ENCODE measurements at regions not wholly inside any gene's neighbourhood (a gene's known extent, or its start where the extent isn't known, plus 50 kb on each side); places are given as distances from the start of the nearest gene placed in this dataset.
A peak's percentile ranks its signal among the peaks of the same experiment; 100 is the strongest.
"Not testable (repeated sequence)": the region's sequence is repeated elsewhere in the genome, so short reads cannot be mapped to it uniquely, and the experiment has no call there.

DNA sequence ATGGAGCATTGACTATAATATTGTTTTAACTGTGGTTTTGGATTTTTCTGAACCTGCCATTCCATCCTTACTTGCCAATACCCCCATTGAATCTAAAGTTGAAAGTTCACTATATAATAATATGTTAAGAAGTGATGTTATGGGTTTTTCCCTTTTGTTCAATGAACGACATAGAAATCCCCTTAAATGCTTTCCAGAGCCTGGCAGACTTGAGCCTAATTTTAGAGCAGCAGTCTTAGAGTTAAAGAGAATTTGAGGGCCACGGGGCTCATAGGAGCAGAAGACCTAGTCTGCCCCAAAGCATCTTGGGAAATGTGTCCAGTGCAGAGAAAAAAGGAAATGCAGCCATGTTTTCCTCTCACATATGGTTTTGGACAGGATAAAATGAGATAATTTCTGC, 146.1 kb upstream of the SLC44A1 start:
- no peak for DNase-seq

DNA sequence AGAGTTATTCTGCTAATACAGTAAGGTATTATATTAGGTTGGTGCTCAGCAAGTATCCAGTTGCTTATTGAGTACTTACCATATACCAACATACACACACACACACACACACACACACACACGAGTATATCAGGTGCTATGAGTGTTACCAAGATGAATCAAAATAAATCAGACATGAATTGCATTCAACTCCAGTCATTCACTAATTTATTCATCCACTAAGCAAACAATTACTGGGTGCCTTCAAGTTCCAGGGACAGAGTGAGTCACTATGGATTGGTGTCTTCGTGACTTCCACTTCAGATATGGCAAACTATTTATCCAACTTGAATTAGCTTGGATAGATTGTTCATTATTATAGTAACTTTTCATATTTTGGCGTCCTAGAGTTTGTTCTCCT, 140.7 kb upstream of the SLC44A1 start:
- DNase-seq, result no peak

DNA sequence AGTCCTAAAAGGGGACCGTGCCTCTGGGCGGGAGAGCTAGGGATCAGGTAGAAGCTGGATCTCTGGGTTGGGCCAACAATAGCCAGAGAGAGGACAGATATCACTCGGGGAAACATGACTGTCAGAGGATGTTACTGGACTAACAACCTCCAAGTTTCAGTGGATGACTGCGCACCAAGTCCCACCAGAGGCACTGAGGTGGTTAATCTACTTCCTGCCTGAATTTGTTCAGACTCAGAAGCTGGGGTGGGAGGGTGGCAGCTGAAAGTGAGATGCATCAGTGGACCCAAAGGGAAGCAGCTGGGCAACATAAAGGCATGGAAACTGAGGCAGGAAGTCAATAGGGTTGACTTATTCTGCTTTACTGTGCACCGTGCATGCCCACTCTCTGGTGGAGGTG, 130.1 kb upstream of the SLC44A1 start:
- no peak for DNase-seq

DNA sequence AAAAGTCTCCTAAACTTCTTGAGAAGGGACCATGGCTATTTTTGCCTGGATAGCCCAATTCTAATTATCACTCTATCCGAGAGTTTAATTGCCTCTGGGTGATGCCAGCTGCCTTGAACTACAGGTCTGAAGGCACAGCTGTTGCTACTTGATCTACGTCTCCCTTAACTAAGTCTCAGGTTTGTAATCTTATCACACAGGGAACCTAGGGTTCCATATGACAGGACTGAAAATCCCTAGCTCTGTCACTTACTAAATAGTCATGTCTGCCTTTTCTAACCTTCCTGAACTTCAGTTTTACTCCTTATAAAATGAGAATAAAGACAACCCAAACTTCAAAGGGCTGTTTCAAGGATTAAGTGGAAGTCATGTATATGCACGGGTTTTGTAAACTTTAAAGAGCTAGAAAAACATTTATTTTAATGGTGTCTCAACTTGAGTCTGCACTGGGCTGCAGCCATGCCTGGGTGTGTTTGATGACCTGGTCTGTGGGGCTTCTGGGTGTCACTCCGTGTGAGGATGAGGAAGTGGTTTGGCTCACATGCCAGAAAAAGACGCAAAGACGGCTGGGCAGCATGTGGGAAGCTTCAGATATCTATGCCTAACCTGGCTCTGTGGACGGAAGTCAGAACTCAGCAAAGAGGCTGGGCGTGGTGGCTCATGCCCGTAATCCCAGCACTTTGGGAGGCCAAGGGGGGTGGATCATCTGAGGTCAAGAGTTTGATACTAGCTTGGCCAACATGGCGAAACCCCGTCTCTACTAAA, 129.3 kb upstream of the SLC44A1 start:
- DNase-seq, result peak in 6 of 56 donors; percentile 2 to 23 (median 4)

DNA sequence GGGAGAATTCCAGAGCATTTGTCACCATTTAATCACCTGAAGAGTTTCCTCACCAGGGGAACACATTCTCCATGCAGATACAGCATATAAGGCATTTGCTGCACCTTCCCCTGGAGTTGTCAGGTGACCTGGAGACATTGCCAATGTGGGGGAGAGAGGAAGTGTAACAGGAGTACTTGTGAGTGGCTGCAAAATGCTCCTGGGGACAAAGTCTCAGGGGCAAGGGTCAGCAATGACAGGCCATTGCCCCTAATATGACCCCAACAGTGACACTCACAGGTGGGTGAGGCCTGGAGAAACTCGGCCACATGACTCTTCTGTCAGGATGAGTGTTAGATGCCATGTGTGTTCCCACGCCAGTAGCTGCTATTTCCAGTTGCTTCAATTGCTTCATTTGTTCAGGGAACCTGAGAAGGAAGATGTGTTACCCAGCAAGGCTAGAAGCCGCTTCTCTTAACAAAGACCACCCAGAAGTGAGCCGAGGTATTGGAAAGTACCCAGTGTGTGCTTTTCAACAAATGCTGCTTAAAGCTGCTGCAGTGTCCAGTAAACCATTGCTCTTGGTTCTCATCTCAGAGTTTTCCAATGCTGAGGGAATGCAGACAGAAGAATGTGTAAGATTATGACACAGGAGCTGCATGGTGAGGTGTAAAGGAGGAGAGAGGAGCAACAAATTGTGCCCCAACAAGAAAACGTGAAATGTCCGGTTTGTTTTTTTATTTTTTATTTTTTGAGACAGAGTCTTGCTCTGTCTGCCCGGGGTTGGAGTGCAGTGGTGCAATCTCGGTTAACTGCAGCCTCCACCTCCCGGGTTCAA, 128.2 kb upstream of the SLC44A1 start:
- DNase-seq, result no peak

DNA sequence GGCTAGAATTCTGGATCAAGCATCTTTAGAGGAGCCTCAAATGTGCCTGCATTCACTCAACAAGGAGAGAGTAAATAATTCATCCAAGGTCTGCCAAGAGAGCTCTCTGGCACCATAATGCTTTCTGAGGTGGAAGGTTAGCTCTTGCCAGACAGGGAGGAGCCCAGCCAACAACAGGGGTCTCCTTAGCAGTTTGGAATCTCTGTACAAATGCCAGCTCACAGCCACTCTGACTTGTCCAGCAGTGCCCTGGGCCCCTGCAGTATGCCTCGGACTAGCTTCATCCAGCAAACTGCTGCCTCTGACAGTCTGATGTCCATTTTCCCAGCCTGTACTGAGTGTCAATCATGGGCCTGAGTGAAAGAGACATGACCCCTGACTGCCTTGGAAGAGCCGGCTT, 127.2 kb upstream of the SLC44A1 start:
- peak in 13 of 56 donors; percentile 2 to 25 (median 7) for DNase-seq

DNA sequence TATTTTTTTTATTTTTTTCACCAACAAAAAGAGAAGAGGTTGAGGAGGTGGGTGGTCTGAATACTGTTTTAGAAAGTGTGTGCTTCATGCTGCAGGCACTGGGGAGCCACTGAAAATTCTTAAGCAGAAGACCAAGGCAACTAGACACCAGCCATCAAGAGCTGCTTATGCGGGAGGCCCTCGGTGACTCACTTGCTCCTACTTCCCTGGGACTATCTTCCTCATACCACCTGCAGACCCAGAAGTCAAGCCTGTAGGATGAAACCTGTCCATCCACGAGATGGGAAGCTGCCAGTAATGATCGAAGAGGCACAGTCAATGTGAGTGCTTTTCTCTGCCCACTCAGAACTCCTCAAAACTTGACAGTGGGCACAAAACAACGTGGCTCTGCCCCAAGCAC, 125.8 kb upstream of the SLC44A1 start:
- peak in 6 of 56 donors; percentile 12 to 35 (median 22) for DNase-seq

DNA sequence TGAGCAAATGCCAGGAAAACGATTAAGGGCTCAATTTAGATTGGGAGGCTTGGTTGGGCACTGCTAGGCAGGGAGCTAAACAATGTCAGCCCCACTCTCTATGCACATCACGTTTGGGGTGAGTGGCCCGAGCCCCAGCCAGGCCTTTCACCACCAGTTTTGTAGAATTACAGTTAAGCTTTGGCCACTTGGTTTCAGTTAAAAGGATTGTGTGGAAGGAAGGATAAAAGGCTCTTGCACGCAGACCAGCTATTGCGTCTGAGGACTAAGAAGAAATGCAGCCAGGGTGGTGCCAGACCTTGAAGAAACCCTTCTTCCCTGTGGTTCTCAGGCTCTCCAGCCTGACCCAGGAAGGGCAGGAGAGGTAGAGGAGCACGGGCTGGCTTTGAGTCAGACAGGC, 125.3 kb upstream of the SLC44A1 start:
- peak in 45 of 56 donors; percentile 7 to 92 (median 48) for DNase-seq

DNA sequence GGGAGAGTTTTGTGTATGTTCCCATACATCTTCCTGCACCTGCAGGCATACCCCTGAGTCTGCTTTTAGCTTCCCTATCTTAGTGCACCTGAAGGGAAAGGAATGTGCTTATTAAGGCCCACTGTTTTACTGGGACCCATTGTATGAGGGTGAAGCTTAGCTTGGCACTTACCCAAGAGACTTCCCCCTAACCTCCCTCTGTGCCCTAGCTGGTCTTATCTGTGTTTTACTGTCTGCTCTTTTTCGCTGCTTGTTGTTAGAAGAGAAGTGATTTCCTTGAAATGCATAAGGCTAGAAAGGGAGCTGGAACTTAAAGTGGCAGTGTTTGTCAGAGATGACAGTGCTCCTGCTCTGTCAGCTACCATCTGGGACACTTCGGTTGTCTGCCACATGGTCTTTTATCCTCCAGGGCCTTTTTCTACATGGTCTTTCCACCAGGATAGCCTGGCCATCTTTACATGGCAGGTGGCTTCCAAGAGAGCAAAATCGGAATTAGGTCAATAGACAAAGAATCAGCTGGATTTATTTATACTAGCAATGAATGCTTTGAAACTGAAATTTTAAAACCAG, 122.5 kb upstream of the SLC44A1 start:
- no peak for DNase-seq

DNA sequence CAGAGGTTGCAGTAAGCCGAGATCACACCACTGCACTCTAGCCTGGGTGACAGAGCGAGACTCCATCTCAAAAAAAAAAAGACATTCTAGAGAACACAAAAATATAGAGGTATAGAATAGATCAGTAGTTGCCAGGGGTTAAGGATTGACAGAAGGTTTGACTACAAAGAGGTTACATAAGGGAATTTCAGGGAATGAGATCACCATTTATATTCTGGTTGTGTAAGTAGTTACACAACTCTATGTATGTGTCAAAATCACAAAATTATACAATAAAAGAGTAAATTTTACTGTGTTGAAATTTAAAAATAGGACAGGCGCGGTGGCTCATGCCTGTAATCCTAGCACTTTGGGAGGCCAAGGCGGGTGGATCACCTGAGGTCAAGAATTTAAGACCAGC, 119.9 kb upstream of the SLC44A1 start:
- DNase-seq, result not testable (repeated sequence)

DNA sequence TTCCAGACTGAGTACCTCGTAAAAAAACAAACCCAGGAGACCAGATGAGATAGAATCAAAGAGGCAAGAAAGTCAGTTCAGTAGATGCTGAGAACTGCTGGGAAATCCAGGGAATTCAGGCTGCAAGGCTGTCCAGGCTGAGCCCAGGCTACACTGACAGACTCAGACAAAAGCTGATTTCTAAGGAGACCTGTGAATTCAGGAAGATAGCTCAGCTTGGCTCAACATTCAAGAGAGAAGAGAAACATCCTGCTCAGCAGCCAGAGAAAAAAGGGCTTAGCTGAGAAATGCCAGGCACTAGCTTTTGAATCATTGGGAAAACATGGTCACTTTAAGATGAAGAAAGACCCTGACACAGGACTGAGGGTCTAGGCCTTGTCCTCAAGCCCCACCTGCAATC, 118.2 kb upstream of the SLC44A1 start:
- DNase-seq, result no peak

DNA sequence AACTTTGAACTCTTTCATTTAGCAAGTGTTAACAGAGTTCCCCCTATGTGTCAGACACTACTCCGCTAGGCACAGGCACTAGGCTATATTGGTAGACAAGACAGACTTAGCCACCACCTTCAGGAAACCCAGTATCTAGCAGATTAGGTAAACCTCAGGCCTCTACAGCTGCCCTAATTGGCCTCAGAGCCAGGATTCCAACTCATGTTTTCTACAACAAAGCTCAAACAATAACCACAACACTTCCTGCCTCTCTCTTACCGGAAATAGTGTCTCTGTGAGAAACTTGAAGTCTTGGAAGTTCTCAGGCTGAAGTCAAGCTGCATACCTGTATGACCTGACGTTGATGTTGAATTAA, 116.6 kb upstream of the SLC44A1 start:
- DNase-seq, result no peak

DNA sequence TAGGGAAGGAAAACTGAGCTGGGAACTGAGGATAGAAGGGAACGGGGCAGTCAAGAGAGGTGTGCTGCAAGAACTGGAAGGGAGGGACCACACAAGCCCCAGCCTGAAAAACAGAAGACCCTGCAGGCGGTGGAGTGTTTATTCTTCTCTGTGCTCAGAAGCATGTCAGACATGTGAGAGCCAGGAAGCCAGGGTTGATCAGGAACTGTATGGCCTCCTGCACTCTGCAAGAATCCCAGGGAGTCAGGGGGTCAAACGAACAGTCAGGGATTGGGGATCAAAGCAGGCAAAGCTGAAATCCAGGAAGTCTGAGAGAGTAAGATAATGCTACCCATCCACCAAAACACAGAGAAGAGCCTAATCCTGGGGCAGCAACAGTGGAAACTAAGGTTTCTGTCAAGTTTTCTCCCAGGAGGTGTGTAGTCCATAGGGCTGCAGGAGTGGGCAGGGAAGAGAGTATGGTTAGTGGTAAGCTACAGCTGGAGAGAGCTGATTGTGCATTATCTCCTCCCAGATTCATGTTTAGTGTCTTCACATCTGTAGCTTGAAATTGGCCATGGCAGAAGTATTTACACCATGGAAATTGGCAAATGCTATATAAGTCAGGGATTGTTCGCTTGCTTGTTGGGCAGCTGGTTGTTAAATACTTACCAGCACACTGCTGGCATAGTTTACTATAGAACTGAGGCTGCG, 115.4 kb upstream of the SLC44A1 start:
- DNase-seq, result no peak

DNA sequence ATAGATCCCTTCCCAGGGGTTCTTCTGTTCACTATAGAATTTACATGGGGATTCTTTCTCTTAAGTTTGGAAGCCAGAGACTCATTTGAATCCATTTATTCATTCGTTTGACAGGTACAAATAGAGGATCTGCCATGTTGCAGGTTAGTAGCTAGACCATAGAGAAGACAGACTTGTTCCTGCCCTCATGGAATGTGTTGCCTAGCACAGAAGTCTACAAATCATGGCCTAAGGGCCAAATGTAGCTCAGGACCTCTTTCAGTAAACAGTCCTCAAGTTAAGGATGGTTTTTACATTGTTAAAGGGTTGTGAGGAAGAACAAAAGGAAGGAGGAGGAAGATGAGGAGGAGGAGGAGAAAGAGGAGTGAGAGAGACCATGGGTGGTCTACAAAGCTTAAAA, 114.7 kb upstream of the SLC44A1 start:
- no peak for DNase-seq

DNA sequence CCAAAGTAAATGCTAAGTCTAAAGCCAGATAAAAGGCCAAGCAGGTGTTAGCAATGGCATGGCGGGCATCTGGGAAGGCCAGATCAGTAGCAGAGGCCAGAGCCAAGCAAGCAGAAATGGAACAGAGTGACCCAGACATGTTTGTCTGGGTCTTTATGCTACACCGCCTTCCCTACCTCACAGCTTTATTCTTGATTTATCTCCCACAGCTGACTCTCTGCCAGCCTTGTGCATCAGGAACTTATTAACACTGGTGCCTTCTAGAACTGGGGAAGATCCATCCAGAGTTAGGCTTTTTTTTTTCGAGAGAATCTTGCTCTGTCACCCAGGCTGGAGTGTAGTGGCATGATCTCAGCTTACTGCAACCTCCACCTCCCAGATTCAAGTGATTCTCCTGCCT, 112.5 kb upstream of the SLC44A1 start:
- DNase-seq, result no peak

DNA sequence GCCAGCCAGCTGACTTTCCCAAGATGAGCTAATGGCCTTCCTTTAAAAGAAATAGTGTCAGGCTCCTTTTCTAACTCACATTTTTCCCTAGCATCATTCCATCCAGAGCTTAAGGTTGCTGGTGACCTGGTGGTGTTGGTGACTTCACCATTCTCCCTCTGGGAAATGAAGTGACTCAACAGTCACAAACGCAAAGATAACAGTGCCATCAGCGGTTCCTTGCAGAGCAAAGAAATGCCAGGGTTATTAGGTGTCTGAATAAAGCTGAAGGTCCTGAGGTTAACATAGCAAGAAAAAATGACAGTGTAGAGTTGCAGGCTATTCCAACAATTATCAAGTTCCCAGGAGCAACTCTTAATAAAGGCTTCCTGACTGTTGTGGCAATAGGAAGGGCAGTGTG, 111.8 kb upstream of the SLC44A1 start:
- DNase-seq, result no peak

DNA sequence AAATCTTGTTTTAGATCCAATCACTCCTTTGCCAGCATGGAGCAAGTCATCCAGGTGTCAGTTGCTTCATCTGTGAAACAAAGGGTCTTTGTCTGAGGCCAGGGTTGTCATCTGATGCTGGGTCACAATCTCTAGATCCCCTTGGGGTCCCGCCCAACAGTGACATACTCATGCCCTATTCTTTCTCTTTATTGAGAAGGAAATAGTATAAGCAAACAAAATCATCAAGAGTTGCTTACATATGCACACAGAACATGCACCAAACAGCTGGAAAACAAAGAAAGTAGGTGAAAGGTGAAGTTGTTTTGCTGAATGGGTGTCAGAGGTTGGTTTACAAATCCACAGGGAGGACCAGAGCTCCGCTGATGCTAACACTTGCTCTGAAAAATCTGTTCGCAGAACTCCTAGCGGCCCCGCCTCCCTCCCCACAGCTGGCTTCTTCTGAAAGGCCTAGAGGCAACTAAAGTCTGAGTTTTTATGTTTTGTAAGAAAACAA, 106.1 kb upstream of the SLC44A1 start:
- peak in 2 of 56 donors; percentile 6 for DNase-seq

DNA sequence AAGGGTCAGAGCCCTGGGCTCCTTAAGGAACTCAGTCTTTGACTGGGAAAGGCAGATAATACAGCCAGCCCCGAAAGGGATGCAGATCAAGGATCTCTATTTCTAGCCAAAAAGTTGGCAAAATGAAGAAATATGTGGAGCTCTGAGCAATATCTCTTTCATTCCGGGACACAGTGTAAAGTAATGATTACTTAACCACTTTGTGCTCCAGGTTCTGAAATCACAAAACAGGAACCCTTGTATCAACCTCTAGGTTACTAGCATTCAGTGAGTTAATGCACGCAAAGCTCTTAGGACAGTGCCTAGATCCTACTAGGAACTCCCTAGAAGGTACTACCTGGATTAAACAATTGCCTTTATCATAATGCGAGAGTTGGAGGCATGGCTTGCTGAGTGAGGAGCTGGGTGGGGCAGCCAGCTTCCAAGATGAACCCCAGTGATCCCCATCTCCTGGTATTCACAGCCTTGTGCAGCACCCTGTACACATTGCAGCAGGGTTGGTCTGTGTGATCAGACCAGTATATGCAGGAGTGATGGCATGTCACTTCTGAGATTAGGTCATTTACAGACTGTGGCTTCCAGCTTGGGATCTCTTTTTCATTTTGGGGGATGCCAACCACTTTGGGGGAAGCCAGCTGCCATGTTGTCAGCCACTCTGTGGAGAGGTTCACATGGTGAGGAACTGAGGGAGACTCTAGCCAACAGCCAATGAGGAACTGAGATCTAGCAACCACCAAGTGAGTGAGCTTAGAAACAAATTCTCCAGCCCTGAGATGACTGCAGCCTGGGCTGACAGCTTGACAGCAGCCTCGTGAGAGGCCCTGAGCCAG, 103.1 kb upstream of the SLC44A1 start:
- no peak for DNase-seq

DNA sequence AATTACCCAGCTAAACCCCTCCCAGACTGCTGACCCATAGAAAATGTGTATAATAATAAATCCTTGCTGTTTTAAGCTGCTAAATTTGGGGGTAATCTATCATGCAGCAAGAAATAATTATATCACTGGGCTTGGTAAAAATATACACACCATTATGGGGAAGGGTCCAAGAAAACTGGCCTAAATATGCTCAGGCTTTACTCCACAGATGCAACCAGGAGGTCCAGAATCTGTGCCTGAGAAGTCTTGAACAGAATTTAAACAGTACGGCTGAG, 102.5 kb upstream of the SLC44A1 start:
- no peak for DNase-seq

DNA sequence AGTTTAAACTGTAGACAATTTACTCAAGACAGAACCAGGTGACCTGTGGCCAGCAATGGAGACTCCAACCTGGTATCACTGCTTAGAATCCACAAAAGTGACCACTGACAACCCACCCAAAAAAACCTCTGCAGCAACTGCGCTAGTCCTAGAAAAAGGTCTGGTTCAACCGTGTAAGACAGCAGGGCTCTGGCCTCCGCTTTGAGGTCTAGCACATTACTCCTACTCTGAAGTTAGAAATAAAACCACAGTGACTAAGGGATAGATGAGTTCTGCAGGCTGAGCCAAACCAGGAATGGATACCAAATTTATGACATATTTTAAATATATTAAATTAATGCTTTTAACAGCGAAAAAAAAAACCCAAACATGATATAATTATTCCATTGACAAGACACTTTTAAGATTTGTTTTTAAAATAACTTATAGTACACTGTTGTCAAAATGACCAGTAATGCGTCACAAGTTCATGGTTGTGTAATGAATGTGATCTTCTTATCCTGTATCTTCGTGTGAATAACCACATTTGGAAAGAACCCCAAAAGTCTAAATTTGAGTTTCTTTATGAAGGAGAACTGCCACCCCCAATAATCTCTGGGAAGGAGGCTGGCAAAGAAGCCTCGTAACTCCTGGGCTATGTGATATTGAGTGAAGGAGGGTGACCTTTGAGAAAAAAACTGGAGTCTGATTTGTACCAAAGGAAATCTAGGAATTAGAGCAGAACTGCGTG, 101.9 kb upstream of the SLC44A1 start:
- DNase-seq, result no peak

DNA sequence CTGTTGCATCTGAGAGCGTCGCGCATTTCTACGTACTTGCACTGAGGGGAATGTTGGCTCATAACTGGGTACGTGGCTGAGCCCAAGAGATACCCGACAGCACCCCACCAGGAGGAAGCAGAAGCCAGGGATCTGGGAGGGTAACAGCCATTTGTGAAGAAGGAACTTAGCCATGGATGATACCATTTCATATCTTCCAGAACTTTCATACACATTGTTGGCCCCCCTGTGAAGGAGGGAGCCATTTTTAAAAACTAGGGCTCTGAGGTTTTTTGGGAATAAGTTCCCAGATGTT, 101.4 kb upstream of the SLC44A1 start:
- DNase-seq, result no peak
